ENCODE measurements at regions not wholly inside any gene's neighbourhood (a gene's known extent, or its start where the extent isn't known, plus 50 kb on each side); places are given as distances from the start of the nearest gene placed in this dataset.

GRCh38 chr13:22219709-22220108 is 548.8 kb downstream of the FGF9 start:
- DNase-seq (no peak), ATAC-seq (no peak)
- no peak overlapping the region for H3K27ac ChIP-seq
- no peaks in the 10 kb centered on the region for H3K9me3 ChIP-seq
- peaks cover 0 to 10% of the 10 kb centered on the region in 2 donors for H3K4me1 ChIP-seq
- intact Hi-C loops (cut with DNase I; ENCODE audit: low total_unique reads) (no loop called here), in situ Hi-C loops (cut with MboI; ENCODE audit: low sequenced_read_pairs in 4 of 4) (no loop called here)
- no peaks in the 10 kb centered on the region for H3K27me3 ChIP-seq
- no peak for TF ChIP-seq CTCF (IDR thresholded peaks at IDR 0.05 in 4 of 5, conservative IDR thresholded peaks at IDR 0.05 in 1 of 5)
- TF ChIP-seq POLR2A (IDR thresholded peaks at IDR 0.05), result no peak
- H3K4me3 ChIP-seq, result no peak overlapping the region
- H3K36me3 ChIP-seq, result no peaks in the 10 kb centered on the region

- Histone ChIP-seq H3K36me3 (no peaks in the 10 kb centered on the region), H3K27ac (no peak overlapping the region), H3K4me3 (no peak overlapping the region), H3K4me1 (peaks cover 0 to 10% of the 10 kb centered on the region in 2 donors), H3K27me3 (no peaks in the 10 kb centered on the region), H3K9me3 (no peaks in the 10 kb centered on the region)
- in situ Hi-C loops (cut with MboI; ENCODE audit: low sequenced_read_pairs in 4 of 4) (no loop called here), intact Hi-C loops (cut with DNase I; ENCODE audit: low total_unique reads) (no loop called here)
- DNase-seq, result no peak
- no peak for ATAC-seq
- TF ChIP-seq POLR2A (IDR thresholded peaks at IDR 0.05) (no peak), CTCF (IDR thresholded peaks at IDR 0.05 in 4 of 5, conservative IDR thresholded peaks at IDR 0.05 in 1 of 5) (no peak)
Measured at GRCh38 chr13:22220151-22221135, 549.6 kb downstream of the FGF9 start.

GRCh38 chr13:22223411-22223810 is 552.5 kb downstream of the FGF9 start:
- Histone ChIP-seq H3K4me3 (no peak overlapping the region), H3K36me3 (no peaks in the 10 kb centered on the region), H3K9me3 (no peaks in the 10 kb centered on the region), H3K27me3 (no peaks in the 10 kb centered on the region), H3K4me1 (peaks cover 0 to 6% of the 10 kb centered on the region in 2 donors), H3K27ac (no peak overlapping the region)
- TF ChIP-seq CTCF (IDR thresholded peaks at IDR 0.05 in 4 of 5, conservative IDR thresholded peaks at IDR 0.05 in 1 of 5) (no peak), POLR2A (IDR thresholded peaks at IDR 0.05) (no peak)
- intact Hi-C loops (cut with DNase I; ENCODE audit: low total_unique reads), result no loop called here
- ATAC-seq (no peak), DNase-seq (no peak)
- in situ Hi-C loops (cut with MboI; ENCODE audit: low sequenced_read_pairs in 4 of 4), result no loop called here

GRCh38 chr13:22226086-22226485 is 555.2 kb downstream of the FGF9 start:
- TF ChIP-seq CTCF (IDR thresholded peaks at IDR 0.05 in 4 of 5, conservative IDR thresholded peaks at IDR 0.05 in 1 of 5) (no peak), POLR2A (IDR thresholded peaks at IDR 0.05) (no peak)
- ATAC-seq, result no peak
- H3K27ac ChIP-seq, result no peak overlapping the region
- H3K4me3 ChIP-seq, result no peak overlapping the region
- in situ Hi-C loops (cut with MboI; ENCODE audit: low sequenced_read_pairs in 4 of 4) (no loop called here), intact Hi-C loops (cut with DNase I; ENCODE audit: low total_unique reads) (no loop called here)
- H3K9me3 ChIP-seq, result no peaks in the 10 kb centered on the region
- DNase-seq, result no peak
- no peaks in the 10 kb centered on the region for H3K4me1 ChIP-seq
- H3K27me3 ChIP-seq, result no peaks in the 10 kb centered on the region
- H3K36me3 ChIP-seq, result no peaks in the 10 kb centered on the region

Measured in gastrocnemius medialis (tissue), 4 donors.